Adrenal gland (tissue), 5 donors: ENCODE measurements at regions not wholly inside any gene's neighbourhood (a gene's known extent, or its start where the extent isn't known, plus 50 kb on each side); places are given as distances from the start of the nearest gene placed in this dataset.

Experiments used
- POLR2A ChIP-seq, 2 donors: fragments of 450-650 bp; IDR thresholded peaks; one replicate each; pipeline ENCODE4 v1.6.1; 2017; ENCODE audit warnings: antibody characterized with exemption in 2 of 2, mild to moderate bottlenecking in 2 of 2, moderate library complexity in 1 of 2
- TF ChIP-seq, protein P1 (sequence below), 6 experiments: fragments of 450-650 bp in 4 of 6; fragments of 200-600 bp in 2 of 6; sonication (generic) in 1 of 6; IDR thresholded peaks; 1 replicate in 5 of 6; 2 replicates in 1 of 6; pipeline versions ENCODE4 v1.5.1 to v1.8.0; 2016 to 2021; ENCODE audit warnings: antibody characterized with exemption in 6 of 6, mild to moderate bottlenecking in 2 of 6, moderate library complexity in 1 of 6
- donor health status: DM: no; HTN: no; CAD: no.

DNA sequence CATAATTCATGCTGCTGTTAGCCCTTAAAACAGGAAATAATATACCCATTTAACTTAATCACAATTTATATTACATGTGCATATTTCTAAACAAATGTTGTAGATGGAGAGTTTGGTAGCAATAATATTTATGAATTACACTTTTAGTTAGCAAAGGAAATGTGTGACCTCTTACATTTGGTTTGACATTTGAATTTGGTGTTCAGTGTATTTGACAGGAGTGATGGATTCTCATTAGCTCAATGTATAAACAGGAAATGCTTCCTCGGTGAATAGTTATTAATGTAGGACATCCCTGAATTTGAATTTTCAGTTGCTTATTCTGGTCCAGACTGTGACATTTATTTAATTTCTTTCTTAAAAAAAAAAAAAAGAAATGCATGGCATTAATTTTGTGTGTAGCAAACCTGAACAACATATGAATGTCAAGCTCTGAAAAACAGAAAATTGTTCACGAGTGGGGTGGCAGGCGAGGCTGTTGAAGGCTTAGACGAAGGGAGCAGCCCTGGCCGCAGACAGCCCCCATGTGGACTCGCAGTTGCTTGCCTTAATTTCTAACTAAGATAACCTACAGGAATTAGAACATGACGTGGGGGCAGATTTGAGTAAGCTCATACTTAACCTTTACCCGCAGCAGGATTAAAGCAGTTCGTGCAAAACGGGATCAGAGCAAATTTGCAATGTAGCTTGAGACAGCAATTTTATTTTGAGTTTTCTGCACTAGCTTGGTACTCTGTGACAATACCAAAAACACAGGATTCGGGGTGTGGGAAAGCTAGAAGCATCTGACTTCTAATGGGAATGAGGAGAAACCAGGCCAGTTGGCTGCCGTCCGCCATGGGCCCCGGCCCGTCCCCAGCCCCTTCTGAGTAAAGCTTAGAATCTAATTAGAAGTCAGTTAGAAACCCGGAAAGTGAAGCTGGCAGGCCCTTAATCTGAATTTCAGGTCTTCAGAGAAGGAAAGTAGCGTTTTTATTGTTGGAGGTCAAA lies 134.3 kb downstream of the MACROH2A1 start:
- TF ChIP-seq, protein P1, sequence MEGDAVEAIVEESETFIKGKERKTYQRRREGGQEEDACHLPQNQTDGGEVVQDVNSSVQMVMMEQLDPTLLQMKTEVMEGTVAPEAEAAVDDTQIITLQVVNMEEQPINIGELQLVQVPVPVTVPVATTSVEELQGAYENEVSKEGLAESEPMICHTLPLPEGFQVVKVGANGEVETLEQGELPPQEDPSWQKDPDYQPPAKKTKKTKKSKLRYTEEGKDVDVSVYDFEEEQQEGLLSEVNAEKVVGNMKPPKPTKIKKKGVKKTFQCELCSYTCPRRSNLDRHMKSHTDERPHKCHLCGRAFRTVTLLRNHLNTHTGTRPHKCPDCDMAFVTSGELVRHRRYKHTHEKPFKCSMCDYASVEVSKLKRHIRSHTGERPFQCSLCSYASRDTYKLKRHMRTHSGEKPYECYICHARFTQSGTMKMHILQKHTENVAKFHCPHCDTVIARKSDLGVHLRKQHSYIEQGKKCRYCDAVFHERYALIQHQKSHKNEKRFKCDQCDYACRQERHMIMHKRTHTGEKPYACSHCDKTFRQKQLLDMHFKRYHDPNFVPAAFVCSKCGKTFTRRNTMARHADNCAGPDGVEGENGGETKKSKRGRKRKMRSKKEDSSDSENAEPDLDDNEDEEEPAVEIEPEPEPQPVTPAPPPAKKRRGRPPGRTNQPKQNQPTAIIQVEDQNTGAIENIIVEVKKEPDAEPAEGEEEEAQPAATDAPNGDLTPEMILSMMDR (IDR thresholded peaks at IDR 0.05), result no peak
- no peak for TF ChIP-seq POLR2A (IDR thresholded peaks at IDR 0.05)
